Lung (tissue), 11 donors: ENCODE measurements at regions not wholly inside any gene's neighbourhood (a gene's known extent, or its start where the extent isn't known, plus 50 kb on each side); places are given as distances from the start of the nearest gene placed in this dataset.

Experiments used
- ATAC-seq: fragments of 200-7000 bp; cut with Tn5 transposase; one replicate; pipeline ENCODE4 v1.9.1; 2020; ENCODE audit warnings: moderate number of reproducible peaks; ENCODE audit not compliant: insufficient read depth, low FRiP score
- DNase-seq, 3 donors: peaks; one replicate each; pipeline ENCODE4 v3.0.0-alpha.2; 2013 to 2017
- H3K27ac ChIP-seq, 2 donors: one replicate each; pipeline ENCODE4 v1.5.1; 2013; ENCODE audit warnings: mild to moderate bottlenecking in 2 of 2, moderate library complexity in 2 of 2, control low read depth in 1 of 2, inconsistent platforms in 1 of 2, low read depth in 1 of 2, low read length in 1 of 2
- H3K27me3 ChIP-seq, 3 donors: one replicate each; pipeline ENCODE4 v1.5.1; 2013; ENCODE audit warnings: low read length in 2 of 3; ENCODE audit not compliant: control insufficient read depth in 3 of 3, insufficient read depth in 3 of 3
- H3K36me3 ChIP-seq, 4 donors: one replicate each; pipeline ENCODE4 v1.5.1; 2013; ENCODE audit warnings: low read length in 4 of 4, mild to moderate bottlenecking in 1 of 4, moderate library complexity in 1 of 4; ENCODE audit not compliant: control insufficient read depth in 4 of 4, insufficient read depth in 4 of 4
- H3K4me1 ChIP-seq, 5 donors: one replicate each; pipeline ENCODE4 v1.5.1; 2013; ENCODE audit warnings: low read length in 5 of 5, mild to moderate bottlenecking in 2 of 5, moderate library complexity in 1 of 5; ENCODE audit not compliant: control insufficient read depth in 5 of 5, insufficient read depth in 5 of 5
- H3K4me3 ChIP-seq: one replicate; pipeline ENCODE4 v1.5.1; 2013; ENCODE audit warnings: mild to moderate bottlenecking, control low read depth, moderate library complexity
- H3K9ac ChIP-seq, 2 donors: one replicate each; pipeline ENCODE4 v1.5.1; 2013; ENCODE audit warnings: low read length in 2 of 2, control low read depth in 1 of 2; ENCODE audit not compliant: insufficient read depth in 1 of 2
- H3K9me3 ChIP-seq, 4 donors: one replicate each; pipeline ENCODE4 v1.5.1; 2013; ENCODE audit warnings: low read length in 3 of 4, mild to moderate bottlenecking in 1 of 4, moderate library complexity in 1 of 4; ENCODE audit not compliant: control insufficient read depth in 4 of 4, insufficient read depth in 3 of 4
- CTCF ChIP-seq: IDR thresholded peaks from 2 replicates; pipeline ENCODE4 v1.5.1; 2012; ENCODE audit warnings: mild to moderate bottlenecking; ENCODE audit errors: control extremely low read depth, extremely low read depth
- WGBS, 2 donors: extraction: QIAGEN DNeasy Blood & Tissue Kit; methylation state at CpG; one replicate each; pipeline ENCODE4 v1.1.7; 2013; 5-methylcytosine and 5-hydroxymethylcytosine counted together
- donor health status: control.
- donor health status: control.
- donor health status: Bipolar disorder and iron deficiency.
- donor health status: healthy.
- donor health status: DM: yes; HTN: yes; CAD: no.

- ATAC-seq: no peak
- Histone ChIP-seq H3K9me3 (peaks cover 0 to 2% (median 0%) of the 10 kb centered on the region in 4 donors), H3K36me3 (no peaks in the 10 kb centered on the region), H3K9ac (no peak overlapping the region), H3K27ac (no peak overlapping the region), H3K4me3 (no peak overlapping the region), H3K4me1 (no peaks in the 10 kb centered on the region), H3K27me3 (no peaks in the 10 kb centered on the region)
- WGBS, 2 donors: 88 to 97% methylated on average over 1 of the region's 1 CpG
- DNase-seq: no peak
- TF ChIP-seq CTCF: no peak
These were observed 307.5 kb upstream of the SPRED2 start for GRCh38 chr2:65739927-65740326.

GRCh38 chr2:65737452-65738011 is 305.1 kb upstream of the SPRED2 start:
- no peak overlapping the region for H3K27ac ChIP-seq
- no peaks in the 10 kb centered on the region for H3K27me3 ChIP-seq
- H3K9ac ChIP-seq: no peak overlapping the region
- no peaks in the 10 kb centered on the region for H3K36me3 ChIP-seq
- 91 to 94% methylated on average over 4 of the region's 4 CpGs for WGBS, 2 donors
- H3K4me3 ChIP-seq: no peak overlapping the region
- DNase-seq (no peak), ATAC-seq (no peak)
- peaks cover 0 to 2% (median 0%) of the 10 kb centered on the region in 4 donors for H3K9me3 ChIP-seq
- no peaks in the 10 kb centered on the region for H3K4me1 ChIP-seq
- no peak for TF ChIP-seq CTCF

GRCh38 chr2:65731476-65731875 is 299.1 kb upstream of the SPRED2 start:
- no peak for TF ChIP-seq CTCF
- DNase-seq: peak in 1 of 3 donors; percentile 22
- no peak overlapping the region for H3K27ac ChIP-seq
- H3K9me3 ChIP-seq: no peaks in the 10 kb centered on the region
- H3K36me3 ChIP-seq: no peaks in the 10 kb centered on the region
- no peaks in the 10 kb centered on the region for H3K27me3 ChIP-seq
- H3K4me3 ChIP-seq: no peak overlapping the region
- no peak for ATAC-seq
- no peak overlapping the region for H3K9ac ChIP-seq
- WGBS, 2 donors: 90 to 93% methylated on average over 12 of the region's 12 CpGs
- no peaks in the 10 kb centered on the region for H3K4me1 ChIP-seq

DNA sequence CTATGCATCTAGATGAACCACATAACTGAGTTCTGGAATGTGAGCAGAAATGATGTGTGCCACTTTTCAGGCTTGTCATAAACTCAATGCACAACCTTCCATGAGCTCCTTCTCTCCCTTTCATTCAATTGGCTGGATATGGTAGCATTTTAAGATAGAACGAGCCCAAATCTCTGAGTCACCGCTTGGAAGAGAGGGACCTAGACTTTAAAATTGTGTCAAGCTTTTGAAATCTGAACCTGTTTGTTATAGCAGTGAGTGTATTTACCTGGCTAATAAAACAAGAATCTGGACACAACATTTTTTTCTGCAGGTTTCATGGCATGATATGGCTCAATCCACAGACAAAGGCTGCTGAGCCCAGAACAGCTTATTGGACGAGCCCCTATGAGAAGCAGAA is 297.8 kb upstream of the SPRED2 start:
- TF ChIP-seq CTCF: no peak
- ATAC-seq (no peak), DNase-seq (no peak)
- Histone ChIP-seq H3K9ac (no peak overlapping the region), H3K4me1 (no peaks in the 10 kb centered on the region), H3K36me3 (no peaks in the 10 kb centered on the region), H3K9me3 (no peaks in the 10 kb centered on the region), H3K27ac (no peak overlapping the region), H3K4me3 (no peak overlapping the region), H3K27me3 (no peaks in the 10 kb centered on the region)
- 40 to 60% methylated on average over 3 of the region's 3 CpGs for WGBS, 2 donors
